ENCODE measurements at regions not wholly inside any gene's neighbourhood (a gene's known extent, or its start where the extent isn't known, plus 50 kb on each side); places are given as distances from the start of the nearest gene placed in this dataset.
"Not testable (repeated sequence)": the region's sequence is repeated elsewhere in the genome, so short reads cannot be mapped to it uniquely, and the experiment has no call there.

GRCh38 chr6:947235-947934 lies 254.4 kb upstream of the EXOC2 start:
- no peak for DNase-seq (ENCODE audit: low read depth)

GRCh38 chr6:946546-946945 lies 253.6 kb upstream of the EXOC2 start:
- DNase-seq (ENCODE audit: low read depth), result peak; percentile 34

- peak; percentile 18 for DNase-seq (ENCODE audit: low read depth)
Measured at GRCh38 chr6:939526-940252, 246.8 kb upstream of the EXOC2 start.

GRCh38 chr6:938916-939315 lies 246.0 kb upstream of the EXOC2 start:
- no peak for DNase-seq (ENCODE audit: low read depth)

- DNase-seq (ENCODE audit: low read depth), result no peak
Measured at GRCh38 chr6:938271-938905, 245.4 kb upstream of the EXOC2 start.

GRCh38 chr6:935582-935981 lies 242.6 kb upstream of the EXOC2 start:
- DNase-seq (ENCODE audit: low read depth), result no peak

- no peak for DNase-seq (ENCODE audit: low read depth)
Measured at GRCh38 chr6:934686-935085, 241.7 kb upstream of the EXOC2 start.

GRCh38 chr6:931919-932318 lies 239.0 kb upstream of the EXOC2 start:
- DNase-seq (ENCODE audit: low read depth), result not testable (repeated sequence)

GRCh38 chr6:927157-927556 lies 234.2 kb upstream of the EXOC2 start:
- no peak for DNase-seq (ENCODE audit: low read depth)

GRCh38 chr6:925656-926213 lies 232.8 kb upstream of the EXOC2 start:
- no peak for DNase-seq (ENCODE audit: low read depth)

GRCh38 chr6:924661-925060 lies 231.7 kb upstream of the EXOC2 start:
- no peak for DNase-seq (ENCODE audit: low read depth)

- DNase-seq (ENCODE audit: low read depth), result no peak
Measured at GRCh38 chr6:921400-921799, 228.5 kb upstream of the EXOC2 start.

GRCh38 chr6:920512-920911 lies 227.6 kb upstream of the EXOC2 start:
- DNase-seq (ENCODE audit: low read depth), result no peak

GRCh38 chr6:919500-919899 lies 226.6 kb upstream of the EXOC2 start:
- DNase-seq (ENCODE audit: low read depth), result no peak

- DNase-seq (ENCODE audit: low read depth), result no peak
Measured at GRCh38 chr6:917939-918338, 225.0 kb upstream of the EXOC2 start.

GRCh38 chr6:917296-917695 lies 224.4 kb upstream of the EXOC2 start:
- DNase-seq (ENCODE audit: low read depth), result no peak

- no peak for DNase-seq (ENCODE audit: low read depth)
Measured at GRCh38 chr6:916131-916530, 223.2 kb upstream of the EXOC2 start.

GRCh38 chr6:912871-913835 lies 220.2 kb upstream of the EXOC2 start:
- DNase-seq (ENCODE audit: low read depth), result peak; percentile 47

- no peak for DNase-seq (ENCODE audit: low read depth)
Measured at GRCh38 chr6:907928-908327, 215.0 kb upstream of the EXOC2 start.

- DNase-seq (ENCODE audit: low read depth), result peak; percentile 73
Measured at GRCh38 chr6:906920-907319, 214.0 kb upstream of the EXOC2 start.

GRCh38 chr6:905556-905955 lies 212.6 kb upstream of the EXOC2 start:
- no peak for DNase-seq (ENCODE audit: low read depth)

GRCh38 chr6:904994-905393 lies 212.1 kb upstream of the EXOC2 start:
- no peak for DNase-seq (ENCODE audit: low read depth)

Measured in M059J (cell line).